SKM-1 treated with dmso at 0.1 percent for 144 hours (cell line): ENCODE measurements at regions not wholly inside any gene's neighbourhood (a gene's known extent, or its start where the extent isn't known, plus 50 kb on each side); places are given as distances from the start of the nearest gene placed in this dataset.
"Not testable (repeated sequence)": the region's sequence is repeated elsewhere in the genome, so short reads cannot be mapped to it uniquely, and the experiment has no call there.

Experiments used
- DNase-seq: peaks from one replicate; lab custom pipeline; 2025; ENCODE audit not compliant: unreplicated experiment; lab: John Stamatoyannopoulos, UW

DNA sequence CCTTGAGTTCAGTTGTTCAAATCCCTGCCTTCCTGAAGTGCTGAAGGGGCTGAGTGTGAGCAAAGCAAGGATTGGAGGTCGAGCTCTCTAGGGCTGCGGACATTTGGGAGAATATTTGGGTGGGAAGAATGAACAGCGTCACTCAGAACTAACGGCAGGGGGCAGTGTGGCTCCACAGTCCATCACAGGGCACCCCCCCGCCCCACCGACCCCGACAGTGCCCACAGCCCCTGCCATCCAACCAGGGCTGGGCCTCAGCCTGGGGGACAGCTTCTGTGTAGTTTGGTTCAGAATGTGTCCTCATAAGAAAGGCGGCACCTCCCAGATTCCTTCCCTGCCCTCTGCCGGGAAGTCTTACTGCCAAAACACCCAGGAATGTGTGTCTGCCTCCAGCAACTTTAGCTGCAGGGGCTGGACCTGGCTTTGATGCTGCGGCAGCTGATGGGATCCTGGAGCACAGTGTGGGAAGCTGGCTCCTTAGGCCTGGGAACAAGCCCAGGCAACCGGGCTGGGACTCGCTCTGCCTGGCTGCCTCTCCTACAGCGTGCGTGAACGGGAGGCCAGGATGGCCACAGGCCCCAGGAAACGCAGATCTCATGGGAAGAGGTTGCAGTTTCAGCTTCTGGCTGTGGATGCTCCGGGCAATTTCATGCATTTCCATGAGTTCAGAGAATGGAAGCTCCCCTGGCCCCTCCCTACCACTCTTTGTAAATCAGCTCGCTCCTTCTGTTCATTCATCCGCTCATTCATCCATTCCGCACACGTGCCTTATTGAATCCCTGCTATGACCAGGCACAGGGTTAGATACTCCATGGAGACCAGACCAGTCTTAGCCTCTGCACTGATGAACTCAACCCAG is 104.9 kb upstream of the TMPRSS2 start:
- DNase-seq, result peak; percentile 13

GRCh38 chr21:41611966-41612606 is 104.1 kb upstream of the TMPRSS2 start:
- no peak for DNase-seq

- no peak for DNase-seq
Measured at GRCh38 chr21:41611441-41611840, 103.5 kb upstream of the TMPRSS2 start.

- DNase-seq, result not testable (repeated sequence)
Measured at GRCh38 chr21:41610840-41611115, 102.8 kb upstream of the TMPRSS2 start.

- DNase-seq, result peak; percentile 56
Measured at GRCh38 chr21:41610042-41610839, 102.3 kb upstream of the TMPRSS2 start.

- no peak for DNase-seq
Measured at GRCh38 chr21:41606706-41607105, 98.7 kb upstream of the TMPRSS2 start.

GRCh38 chr21:41605934-41606285 is 98.0 kb upstream of the TMPRSS2 start:
- DNase-seq, result no peak

DNA sequence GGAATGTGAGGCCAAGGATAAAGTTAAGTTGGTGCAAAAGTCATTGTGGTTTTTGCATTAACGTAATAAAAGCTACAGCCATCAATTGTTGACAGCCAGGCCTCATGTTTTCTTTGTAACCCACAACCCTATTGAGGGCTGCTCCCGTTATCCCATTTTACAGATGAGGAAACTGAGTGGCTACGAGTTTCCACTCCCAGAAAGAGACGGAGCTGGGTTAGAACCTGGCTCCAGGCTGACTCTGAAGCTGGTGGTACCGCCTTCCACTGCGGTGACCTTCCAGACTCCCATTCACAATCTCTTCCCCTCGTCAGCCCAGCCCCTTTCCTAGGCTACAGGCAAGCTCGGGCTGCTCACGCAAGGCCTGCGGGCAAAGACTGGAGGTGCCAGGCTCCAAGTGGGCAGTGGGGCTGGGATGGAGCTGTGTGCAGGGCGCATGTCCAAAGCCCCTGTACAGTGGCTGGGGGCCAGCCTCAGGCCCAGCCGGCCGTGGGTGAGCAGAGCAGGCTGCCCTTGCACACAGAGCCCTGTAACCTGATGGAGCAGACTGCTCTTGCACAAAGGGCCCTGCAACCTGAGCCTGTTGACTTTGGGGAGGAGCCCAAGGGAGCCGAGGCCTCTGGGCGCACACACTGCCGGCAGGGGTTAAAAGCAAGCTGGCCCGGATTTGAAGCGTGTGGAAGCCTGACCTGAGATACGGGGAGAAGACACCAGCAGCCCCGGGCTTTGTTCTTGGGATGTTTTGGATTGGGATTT is 97.4 kb upstream of the TMPRSS2 start:
- DNase-seq, result no peak

DNA sequence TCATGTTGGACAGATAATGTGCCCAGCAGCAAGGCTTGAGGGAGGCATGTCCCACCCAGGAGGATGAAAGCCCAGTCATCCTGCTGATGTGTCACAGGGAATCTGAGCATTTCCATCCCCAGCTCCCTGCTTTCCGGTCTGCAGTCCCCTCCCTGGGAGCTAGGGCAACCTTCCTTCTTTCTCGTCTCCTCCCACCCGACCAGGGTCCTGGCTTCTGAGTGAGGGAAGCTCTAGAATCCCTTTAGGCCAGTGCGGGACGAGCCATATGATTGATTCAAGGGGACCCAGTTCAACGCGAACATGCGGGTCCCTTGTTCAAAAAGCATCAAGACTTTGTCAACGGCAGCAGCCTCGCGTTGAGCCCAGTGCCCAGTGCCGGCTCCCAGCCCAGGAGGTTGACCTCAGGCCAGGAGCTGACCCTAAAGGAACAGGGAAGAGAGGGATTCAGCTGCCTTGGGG is 96.7 kb upstream of the TMPRSS2 start:
- DNase-seq, result no peak

DNA sequence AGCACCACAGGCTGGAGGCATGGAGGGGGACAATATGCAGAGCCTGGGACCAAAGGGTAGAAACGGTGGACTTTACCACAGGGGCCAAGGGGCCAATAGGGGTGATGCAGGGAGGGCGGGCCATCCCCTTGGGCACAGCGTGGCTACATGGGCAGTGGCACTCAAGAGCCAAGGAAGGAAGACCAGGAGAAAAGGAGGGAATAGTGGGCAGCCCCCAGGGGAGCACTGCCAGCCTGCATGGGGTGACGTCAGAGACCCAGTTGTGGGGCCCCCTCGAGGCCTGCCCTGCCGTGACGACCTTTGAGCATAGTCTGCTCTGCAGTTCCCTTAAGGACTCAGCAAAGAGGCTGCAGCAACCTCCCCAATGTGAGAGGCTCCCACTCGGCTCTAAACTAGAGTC is 95.5 kb upstream of the TMPRSS2 start:
- no peak for DNase-seq

DNA sequence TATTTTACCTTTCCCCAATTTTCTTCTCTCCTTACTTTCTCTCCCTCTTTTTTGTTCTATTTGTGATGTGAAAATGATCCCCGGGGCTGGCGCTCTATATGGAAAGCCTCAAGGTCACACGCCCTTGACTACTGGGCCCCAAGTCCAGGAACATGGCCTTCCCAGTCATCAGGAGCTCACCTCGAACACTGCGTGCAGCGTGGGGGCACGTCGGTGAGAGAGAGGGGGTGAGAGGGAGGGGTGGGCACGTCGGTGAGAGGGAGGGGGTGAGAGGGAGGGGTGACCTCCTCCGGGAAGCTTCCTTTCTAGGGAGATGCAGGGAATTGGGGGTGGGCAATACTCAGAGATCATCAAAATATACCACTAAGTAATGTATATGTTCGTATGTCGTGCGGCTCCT is 94.6 kb upstream of the TMPRSS2 start:
- no peak for DNase-seq

GRCh38 chr21:41601573-41602368 is 93.8 kb upstream of the TMPRSS2 start:
- DNase-seq, result no peak

GRCh38 chr21:41600961-41601572 is 93.1 kb upstream of the TMPRSS2 start:
- no peak for DNase-seq

GRCh38 chr21:41600556-41600955 is 92.6 kb upstream of the TMPRSS2 start:
- no peak for DNase-seq

GRCh38 chr21:41600116-41600515 is 92.2 kb upstream of the TMPRSS2 start:
- DNase-seq, result no peak

DNA sequence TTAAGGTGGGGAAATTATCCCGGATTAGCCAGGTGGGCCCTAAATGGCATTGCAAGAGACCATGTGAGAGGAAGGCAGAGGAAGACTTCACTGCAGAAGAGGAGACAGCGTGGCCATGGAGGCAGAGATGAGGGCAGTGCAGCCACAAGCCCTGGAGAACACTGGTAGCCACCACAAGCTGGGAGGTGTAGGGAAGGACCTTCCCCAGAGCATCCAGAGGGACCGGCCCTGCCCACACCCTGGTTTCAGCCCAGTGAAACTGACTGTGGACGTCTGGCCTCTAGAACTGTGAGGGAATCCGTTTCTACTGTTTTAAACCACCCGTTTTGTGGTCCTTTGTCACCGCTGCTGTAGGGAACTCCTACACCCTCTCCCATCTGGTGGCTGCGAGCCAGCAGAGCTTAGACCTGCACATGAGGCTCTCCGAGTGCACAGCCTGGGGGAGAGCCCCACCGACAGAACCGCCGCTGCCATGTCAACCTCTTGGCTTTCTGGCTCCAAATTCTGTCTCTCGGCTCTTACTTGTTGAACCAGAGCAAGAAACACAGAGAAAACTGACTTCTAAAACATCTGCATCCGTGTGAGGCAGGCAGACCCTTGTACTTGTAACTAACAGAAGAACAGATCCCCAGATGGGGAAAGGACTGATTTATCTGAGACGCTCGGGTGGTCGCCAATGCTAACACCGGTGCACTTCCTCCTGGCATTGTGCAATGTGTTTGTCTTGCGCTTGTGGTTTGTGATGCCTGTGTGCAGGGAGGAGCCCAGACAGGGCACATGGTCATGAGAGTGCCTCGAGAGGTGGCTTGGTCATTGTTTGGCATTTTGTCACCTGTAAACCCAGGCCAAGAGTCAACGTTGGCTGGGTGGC is 90.8 kb upstream of the TMPRSS2 start:
- no peak for DNase-seq

GRCh38 chr21:41597811-41598231 is 89.9 kb upstream of the TMPRSS2 start:
- DNase-seq, result no peak

DNA sequence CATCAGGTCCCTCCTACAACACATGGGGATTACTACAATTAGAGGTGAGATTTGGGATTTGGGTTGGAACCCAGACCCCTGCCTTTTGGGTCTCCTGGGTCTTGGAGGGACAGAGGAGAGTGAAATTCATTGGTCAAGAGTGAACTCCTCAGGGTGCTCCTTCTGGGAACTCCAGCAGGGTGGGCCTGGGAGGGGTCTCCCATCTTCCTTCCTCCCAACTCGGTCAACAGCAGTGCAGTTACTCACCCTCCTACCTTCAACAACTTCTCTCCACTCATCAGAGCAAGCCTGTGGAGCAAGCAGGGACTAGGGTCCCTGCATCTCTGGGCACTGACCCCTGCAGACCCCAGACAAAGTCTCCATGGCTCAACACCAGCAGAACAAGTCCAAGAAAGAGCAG is 89.3 kb upstream of the TMPRSS2 start:
- DNase-seq, result no peak
